T47D (cell line): ENCODE measurements at regions not wholly inside any gene's neighbourhood (a gene's known extent, or its start where the extent isn't known, plus 50 kb on each side); places are given as distances from the start of the nearest gene placed in this dataset.

Experiments used
- DNase-seq, 2 experiments: peaks; one replicate each; pipeline versions ENCODE4 v3.0.0 to v3.0.0-alpha.2; 2011 to 2012; ENCODE audit warnings: low read depth in 1 of 2, low spot score in 1 of 2
- JUND ChIP-seq: IDR thresholded peaks from 2 replicates; pipeline ENCODE4 v1.6.1; 2012; ENCODE audit warnings: low read depth
- in situ Hi-C: cut with HindIII; loops from 2 replicates; pipeline ENCODE4 v1.10.0; 2016; ENCODE audit warnings: low sequenced_read_pairs, low pct_unique_long_range_greater_than_20kb

GRCh38 chr13:50518781-50519201, 324.7 kb downstream of the DLEU7 start:
- in situ Hi-C loops, result no loop called here
- no peak for TF ChIP-seq JUND
- DNase-seq, result no peak

GRCh38 chr13:50519866-50520265, 323.6 kb downstream of the DLEU7 start:
- DNase-seq, result no peak
- no peak for TF ChIP-seq JUND
- in situ Hi-C loops, result no loop called here

- in situ Hi-C loops, result no loop called here
- DNase-seq, result no peak
- no peak for TF ChIP-seq JUND
Observed at GRCh38 chr13:50521006-50521830, 322.3 kb downstream of the DLEU7 start.

GRCh38 chr13:50521831-50522149, 321.7 kb downstream of the DLEU7 start:
- DNase-seq, result peak in 1 of 2 experiments; percentile 14
- in situ Hi-C loops, result no loop called here
- TF ChIP-seq JUND, result no peak

GRCh38 chr13:50522506-50522905, 321.0 kb downstream of the DLEU7 start:
- no peak for DNase-seq
- TF ChIP-seq JUND, result no peak
- in situ Hi-C loops, result no loop called here

- no peak for TF ChIP-seq JUND
- in situ Hi-C loops, result no loop called here
- DNase-seq, result no peak
Observed at GRCh38 chr13:50523307-50523706, 320.2 kb downstream of the DLEU7 start.

- no peak for DNase-seq
- no peak for TF ChIP-seq JUND
- in situ Hi-C loops, result no loop called here
Observed at GRCh38 chr13:50524560-50524959, 318.9 kb downstream of the DLEU7 start.

- in situ Hi-C loops, result no loop called here
- no peak for DNase-seq
Observed at GRCh38 chr13:50526661-50527071, 316.8 kb downstream of the DLEU7 start.

GRCh38 chr13:50527188-50527587, 316.3 kb downstream of the DLEU7 start:
- DNase-seq, result peak in 1 of 2 experiments; percentile 5
- in situ Hi-C loops, result no loop called here
- no peak for TF ChIP-seq JUND

More at GRCh38 chr13:50526661-50527071, 316.8 kb downstream of the DLEU7 start:
- no peak for TF ChIP-seq JUND

GRCh38 chr13:50527612-50528509, 315.6 kb downstream of the DLEU7 start:
- in situ Hi-C loops, result no loop called here
- TF ChIP-seq JUND, result no peak
- no peak for DNase-seq

- TF ChIP-seq JUND, result no peak
- in situ Hi-C loops, result no loop called here
- peak in 1 of 2 experiments; percentile 78 for DNase-seq
Observed at GRCh38 chr13:50529154-50529882, 314.2 kb downstream of the DLEU7 start.

- peak in 1 of 2 experiments; percentile 44 for DNase-seq
- no peak for TF ChIP-seq JUND
- in situ Hi-C loops, result no loop called here
Observed at GRCh38 chr13:50531917-50532899, 311.3 kb downstream of the DLEU7 start.
